B cell (primary cell): ENCODE measurements at regions not wholly inside any gene's neighbourhood (a gene's known extent, or its start where the extent isn't known, plus 50 kb on each side); places are given as distances from the start of the nearest gene placed in this dataset.

ENCODE experiments used
- ATAC-seq: fragments of 200-7000 bp; cut with Tn5 transposase; one replicate; pipeline ENCODE4 v1.10.0; 2021; ENCODE audit warnings: low read depth, mild to moderate bottlenecking, moderate number of reproducible peaks, moderate library complexity
- CTCF ChIA-PET: fragments of 350-600 bp; sonication (Branson Sonifier 250); formaldehyde crosslinking; loops from one replicate; lab custom pipeline; 2021; ENCODE audit warnings: antibody characterized with exemption, inconsistent platforms; lab: Charles Lee
- POLR2A ChIA-PET: fragments of 350-600 bp; sonication (Branson Sonifier 250); formaldehyde crosslinking; loops from one replicate; lab custom pipeline; 2021; ENCODE audit warnings: antibody characterized with exemption; lab: Charles Lee
- DNase-seq: peaks from one replicate; pipeline ENCODE4 v3.0.0; 2013
- H2AFZ ChIP-seq: 2 replicates; pipeline ENCODE4 v1.6.1; 2012; ENCODE audit warnings: mild to moderate bottlenecking, low read depth, low read length; ENCODE audit not compliant: insufficient read depth, poor library complexity, severe bottlenecking
- H3K27ac ChIP-seq, 2 donors: 1 replicate in 1 of 2; 2 replicates in 1 of 2; pipeline ENCODE4 v1.5.1; 2012 to 2013; ENCODE audit warnings: low read length in 2 of 2, mild to moderate bottlenecking in 2 of 2, moderate library complexity in 1 of 2
- H3K27me3 ChIP-seq, 4 experiments: fragments of 200-600 bp in 1 of 4; sonication (generic) in 1 of 4; replicated peaks in 1 of 4; 1 replicate in 2 of 4; 2 replicates in 2 of 4; pipeline versions ENCODE4 v1.6.1 to v1.7.0; 2013 to 2016; ENCODE audit warnings: low read length in 3 of 4, mild to moderate bottlenecking in 2 of 4, mixed read lengths in 1 of 4, moderate library complexity in 1 of 4; ENCODE audit not compliant: insufficient read depth in 4 of 4, control insufficient read depth in 3 of 4; ENCODE audit errors: control extremely low read depth in 1 of 4
- H3K36me3 ChIP-seq, 2 experiments: replicated peaks in 1 of 2; 1 replicate in 1 of 2; 2 replicates in 1 of 2; pipeline versions ENCODE4 v1.6.1 to v1.7.1; 2013; ENCODE audit warnings: low read length in 1 of 2; ENCODE audit not compliant: insufficient read depth in 2 of 2, control insufficient read depth in 1 of 2; ENCODE audit errors: control extremely low read depth in 1 of 2, extremely low read depth in 1 of 2
- H3K4me1 ChIP-seq, 2 donors: fragments of 200-600 bp in 1 of 2; sonication (generic) in 1 of 2; 1 replicate in 1 of 2; 2 replicates in 1 of 2; pipeline versions ENCODE4 v1.5.1 to v1.6.1; 2013 to 2017; ENCODE audit warnings: low read length in 2 of 2; ENCODE audit not compliant: control insufficient read depth in 2 of 2, insufficient read depth in 2 of 2
- H3K4me2 ChIP-seq: replicated peaks from 2 replicates; pipeline ENCODE3; 2012; ENCODE audit warnings: mild to moderate bottlenecking, low read depth, low read length; ENCODE audit not compliant: poor library complexity, severe bottlenecking
- H3K4me3 ChIP-seq, 5 experiments: fragments of 200-600 bp in 1 of 5; sonication (generic) in 1 of 5; 1 replicate in 3 of 5; 2 replicates in 2 of 5; pipeline versions ENCODE4 v1.5.1 to v1.7.0; 2011 to 2016; ENCODE audit warnings: low read length in 4 of 5, mild to moderate bottlenecking in 4 of 5, low read depth in 2 of 5, control low read depth in 1 of 5, moderate library complexity in 1 of 5; ENCODE audit not compliant: insufficient read depth in 1 of 5; ENCODE audit errors: control extremely low read depth in 1 of 5, extremely low read depth in 1 of 5
- H3K79me2 ChIP-seq: fragments of 200-600 bp; sonication (generic); one replicate; pipeline ENCODE4 v1.6.0; 2016; ENCODE audit warnings: low read length; ENCODE audit not compliant: control insufficient read depth, insufficient read depth
- H3K9ac ChIP-seq: fragments of 200-600 bp; sonication (generic); 2 replicates; pipeline ENCODE4 v1.6.1; 2017; ENCODE audit warnings: mild to moderate bottlenecking, low read length, moderate library complexity
- H3K9me3 ChIP-seq, 3 donors: one replicate each; pipeline versions ENCODE4 v1.6.1 to v1.7.1; 2013; ENCODE audit warnings: low read length in 2 of 3; ENCODE audit not compliant: control insufficient read depth in 2 of 3, insufficient read depth in 1 of 3; ENCODE audit errors: control extremely low read depth in 1 of 3
- H4K20me1 ChIP-seq: 2 replicates; pipeline ENCODE4 v1.6.0; 2012; ENCODE audit warnings: mild to moderate bottlenecking, low read length; ENCODE audit not compliant: insufficient read depth, control insufficient read depth, poor library complexity, severe bottlenecking
- H3K27ac Mint-ChIP-seq: one replicate; pipeline ENCODE4 v1.8.0; 2021; ENCODE audit warnings: mixed read lengths
- H3K27me3 Mint-ChIP-seq: one replicate; pipeline ENCODE4 v1.8.0; 2021; ENCODE audit warnings: mixed read lengths
- H3K4me1 Mint-ChIP-seq: one replicate; pipeline ENCODE4 v1.8.0; 2021; ENCODE audit warnings: mixed read lengths
- H3K4me3 Mint-ChIP-seq: one replicate; pipeline ENCODE4 v1.8.0; 2021; ENCODE audit warnings: mixed read lengths
- H3K9me3 Mint-ChIP-seq: one replicate; pipeline ENCODE4 v1.8.0; 2022; ENCODE audit warnings: mixed read lengths; ENCODE audit not compliant: insufficient read depth
- CTCF ChIP-seq: fragments of 200-600 bp; IDR thresholded peaks from one replicate; pipeline ENCODE4 v1.8.0; 2022; ENCODE audit warnings: antibody characterized with exemption, mild to moderate bottlenecking
- EZH2 ChIP-seq: IDR thresholded peaks from 2 replicates; pipeline ENCODE4 v1.6.1; 2012; ENCODE audit warnings: borderline replicate concordance, low read depth, mild to moderate bottlenecking, moderate library complexity, low read length; ENCODE audit not compliant: insufficient read depth, poor library complexity, severe bottlenecking
- WGBS: methylation state at CpG from one replicate; pipeline ENCODE4 v1.1.5; 2013; ENCODE audit warnings: missing lambda C conversion rate; ENCODE audit not compliant: insufficient coverage; 5-methylcytosine and 5-hydroxymethylcytosine counted together
- intact Hi-C: fragments of 100-400 bp; cut with micrococcal nuclease; formaldehyde crosslinking; loops from one replicate; pipeline ENCODE4 v1.10.0; 2022

- H3K36me3 ChIP-seq: no peaks in the 10 kb centered on the region
- no peaks in the 10 kb centered on the region for H3K79me2 ChIP-seq
- no peak overlapping the region for H3K27ac Mint-ChIP-seq
- no peak overlapping the region for H3K27ac ChIP-seq
- no peak overlapping the region for H3K4me3 Mint-ChIP-seq
- H3K4me1 Mint-ChIP-seq: no peaks in the 10 kb centered on the region
- peaks cover 4% of the 10 kb centered on the region for H3K9me3 Mint-ChIP-seq
- TF ChIP-seq EZH2 (no peak), CTCF (no peak)
- intact Hi-C loops: no loop called here
- H3K9ac ChIP-seq: no peak overlapping the region
- peaks cover 1 to 12% (median 5%) of the 10 kb centered on the region in 3 donors for H3K9me3 ChIP-seq
- no CpG with 5 or more reads among the region's 1 CpG for WGBS
- no peak overlapping the region for H3K4me3 ChIP-seq
- H4K20me1 ChIP-seq: no peaks in the 10 kb centered on the region
- POLR2A ChIA-PET: no interaction called here
- no peak overlapping the region for H3K4me2 ChIP-seq
- H3K27me3 Mint-ChIP-seq: no peaks in the 10 kb centered on the region
- no peaks in the 10 kb centered on the region for H3K27me3 ChIP-seq
- CTCF ChIA-PET: no interaction called here
- no peaks in the 10 kb centered on the region for H3K4me1 ChIP-seq
- DNase-seq (no peak), ATAC-seq (no peak)
- no peak overlapping the region for H2AFZ ChIP-seq
These were observed 637.5 kb upstream of the SLIT2 start for GRCh38 chr4:19614171-19614570.

- Histone ChIP-seq H3K79me2 (no peaks in the 10 kb centered on the region), H3K36me3 (no peaks in the 10 kb centered on the region), H3K27ac (no peak overlapping the region), H2AFZ (no peak overlapping the region), H3K4me3 (no peak overlapping the region), H4K20me1 (no peaks in the 10 kb centered on the region), H3K9ac (no peak overlapping the region), H3K27me3 (no peaks in the 10 kb centered on the region), H3K4me2 (no peak overlapping the region), H3K4me1 (no peaks in the 10 kb centered on the region), H3K9me3 (no peaks in the 10 kb centered on the region)
- Mint-ChIP-seq H3K4me3 (no peak overlapping the region), H3K9me3 (peaks cover 4% of the 10 kb centered on the region), H3K27ac (no peak overlapping the region), H3K4me1 (no peaks in the 10 kb centered on the region), H3K27me3 (no peaks in the 10 kb centered on the region)
- DNase-seq (no peak), ATAC-seq (no peak)
- WGBS: 38% methylated on average over 1 of the region's 2 CpGs
- no peak for TF ChIP-seq EZH2
- TF ChIP-seq CTCF: no peak
- ChIA-PET CTCF (no interaction called here), POLR2A (no interaction called here)
- intact Hi-C loops: no loop called here
These were observed 655.4 kb upstream of the SLIT2 start for GRCh38 chr4:19596342-19596741.
